K562 (cell line): ENCODE measurements at regions not wholly inside any gene's neighbourhood (a gene's known extent, or its start where the extent isn't known, plus 50 kb on each side); places are given as distances from the start of the nearest gene placed in this dataset.

Experiments
- ATAC-seq: fragments of 200-7000 bp; cut with Tn5 transposase; 3 replicates; pipeline ENCODE4 v1.9.1; 2020; ENCODE audit warnings: moderate library complexity
- BruUV-seq: library from RNA; stranded (reverse); fragments of 400-500 nt; replicated peaks from 2 replicates; lab custom pipeline; 2021; lab: Mats Ljungman, UMichigan
- CTCF ChIA-PET: fragments of 300-600 bp; formaldehyde crosslinking; extraction: SDS; loops from one replicate; lab custom pipeline; 2021; ENCODE audit warnings: low intra/inter-chr PET ratio; lab: Yijun Ruan, JAX
- POLR2A ChIA-PET: fragments of 300-600, 350-650 bp; sonication (Branson Sonifier 250); formaldehyde crosslinking; extraction: SDS; loops from one replicate; lab custom pipeline; 2021; ENCODE audit warnings: antibody characterized with exemption, inconsistent platforms; lab: Yijun Ruan, JAX
- DNase-seq, 4 experiments: peaks; one replicate each; pipeline versions ENCODE4 v3.0.0 to v3.0.0-alpha.2; 2011 to 2018; ENCODE audit warnings: low spot score in 3 of 4, mixed read lengths in 3 of 4; ENCODE audit errors: extremely low read depth in 1 of 4
- FAIRE-seq: peaks from 2 replicates; lab custom pipeline; 2011; peaks lifted over from hg19 to GRCh38; lab: Jason Lieb, UNC
- H2AFZ ChIP-seq: 2 replicates; pipeline ENCODE4 v1.6.0; 2011; ENCODE audit warnings: low read depth, low read length, control low read depth, inconsistent platforms
- H3K27ac ChIP-seq: fragments of 200-600 bp; 3 replicates; pipeline ENCODE4 v1.8.0; 2011; ENCODE audit warnings: low read depth, mild to moderate bottlenecking, control low read depth, inconsistent platforms, low read length, moderate library complexity, mixed read lengths; ENCODE audit errors: extremely low read depth
- H3K27me3 ChIP-seq, 2 experiments: fragments of 300-600 bp in 1 of 2; 2 replicates in 1 of 2; 3 replicates in 1 of 2; pipeline versions ENCODE4 v1.6.0 to v1.8.0; 2011; ENCODE audit warnings: inconsistent platforms in 2 of 2, low read length in 2 of 2, mild to moderate bottlenecking in 1 of 2, mixed read lengths in 1 of 2, moderate library complexity in 1 of 2; ENCODE audit not compliant: control insufficient read depth in 2 of 2, insufficient read depth in 2 of 2
- H3K36me3 ChIP-seq: fragments of 300-600 bp; 3 replicates; pipeline ENCODE4 v1.8.0; 2011; ENCODE audit warnings: mild to moderate bottlenecking, low read length, inconsistent platforms; ENCODE audit not compliant: control insufficient read depth, insufficient read depth
- H3K4me1 ChIP-seq, 2 experiments: fragments of 200-600 bp in 1 of 2; replicated peaks in 1 of 2; 2 replicates in 1 of 2; 3 replicates in 1 of 2; pipeline versions ENCODE4 v1.5.1 to v1.8.0; 2011; ENCODE audit warnings: inconsistent platforms in 2 of 2, low read length in 2 of 2, mild to moderate bottlenecking in 1 of 2, mixed read lengths in 1 of 2, moderate library complexity in 1 of 2; ENCODE audit not compliant: control insufficient read depth in 2 of 2, insufficient read depth in 2 of 2
- H3K4me2 ChIP-seq: 2 replicates; pipeline ENCODE4 v1.6.1; 2011; ENCODE audit warnings: low read length, control low read depth, inconsistent platforms, mixed read lengths; ENCODE audit not compliant: insufficient read depth
- H3K4me3 ChIP-seq: fragments of 200-600 bp; sonication (generic), shearing (Covaris generic); 2 replicates; pipeline ENCODE4 v1.5.1; 2016; ENCODE audit warnings: control low read depth, inconsistent platforms
- H3K79me2 ChIP-seq: fragments of 200-600 bp; 3 replicates; pipeline ENCODE4 v1.8.0; 2011; ENCODE audit warnings: low read length, inconsistent platforms; ENCODE audit not compliant: control insufficient read depth, insufficient read depth
- H3K9ac ChIP-seq, 2 experiments: 2 replicates each; pipeline versions ENCODE4 v1.6.0 to v1.6.1; 2011; ENCODE audit warnings: low read depth in 2 of 2, low read length in 2 of 2, control low read depth in 1 of 2, inconsistent platforms in 1 of 2, mild to moderate bottlenecking in 1 of 2, mixed read lengths in 1 of 2; ENCODE audit not compliant: insufficient read depth in 1 of 2
- H3K9me1 ChIP-seq: one replicate; pipeline ENCODE4 v1.6.0; 2011; ENCODE audit warnings: inconsistent platforms, mild to moderate bottlenecking, low read length, moderate library complexity; ENCODE audit not compliant: control insufficient read depth, insufficient read depth
- H3K9me3 ChIP-seq: replicated peaks from 2 replicates; pipeline ENCODE4 v1.5.1; 2011; ENCODE audit warnings: low read depth, low read length, inconsistent platforms; ENCODE audit not compliant: control insufficient read depth, insufficient read depth
- H4K20me1 ChIP-seq: replicated peaks from 2 replicates; pipeline ENCODE4 v1.6.1; 2011; ENCODE audit warnings: low read length, inconsistent platforms, mixed read lengths; ENCODE audit not compliant: control insufficient read depth, insufficient read depth
- BCOR ChIP-seq: fragments of 450-650 bp; IDR thresholded peaks from 2 replicates; pipeline ENCODE4 v1.6.1; 2016
- FOXA3 ChIP-seq, 2 experiments: fragments of 450-650 bp in 1 of 2; sonication (generic) in 1 of 2; formaldehyde crosslinking; IDR thresholded peaks in 1 of 2; conservative IDR thresholded peaks in 1 of 2; 2 replicates each; pipeline versions ENCODE4 v1.4.0 to v1.8.0; 2020 to 2022; ENCODE audit warnings: mild to moderate bottlenecking in 2 of 2, missing genetic modification reagents in 1 of 2
- SIN3A ChIP-seq, 2 experiments: fragments of 150-350 bp in 1 of 2; IDR thresholded peaks; 2 replicates each; pipeline ENCODE4 v1.6.1; 2011 to 2016; ENCODE audit warnings: borderline replicate concordance in 2 of 2, low read depth in 2 of 2, low read length in 2 of 2, mild to moderate bottlenecking in 2 of 2, moderate library complexity in 2 of 2; ENCODE audit not compliant: control insufficient read depth in 1 of 2
- U2AF2 ChIP-seq: fragments of 200-400 bp; formaldehyde crosslinking; optimal IDR thresholded peaks from 2 replicates; pipeline ENCODE3; 2017; ENCODE audit warnings: low read depth, mild to moderate bottlenecking, low read length
- ZNF77 ChIP-seq: fragments of 250-450 bp; sonication (Bioruptor Pico); IDR thresholded peaks from 2 replicates; pipeline ENCODE4 v1.5.0; 2020
- WGBS: fragments of 100-300 bp; shearing (Covaris generic); methylation state at CpG from one replicate; pipeline ENCODE4 v1.1.6; 2016; ENCODE audit warnings: low coverage, mixed read lengths; ENCODE audit not compliant: insufficient coverage; ENCODE audit errors: missing lambda C conversion rate; 5-methylcytosine and 5-hydroxymethylcytosine counted together
- in situ Hi-C: fragments of 300-500 bp; cut with MboI; formaldehyde crosslinking; loops from 4 replicates; pipeline ENCODE4 v1.15.0; 2018; ENCODE audit warnings: inconsistent platforms, mixed read lengths
- intact Hi-C: fragments of 100-400 bp; cut with micrococcal nuclease; formaldehyde crosslinking; loops from 2 replicates; pipeline ENCODE4 v1.14.2; 2022
- TF ChIP-seq, protein P1 (sequence below), 2 experiments: fragments of 450-650 bp; IDR thresholded peaks; 2 replicates each; pipeline ENCODE4 v1.6.1; 2018; ENCODE audit warnings: mild to moderate bottlenecking in 2 of 2, low read depth in 1 of 2; ENCODE audit not compliant: partially characterized antibody in 2 of 2

DNA sequence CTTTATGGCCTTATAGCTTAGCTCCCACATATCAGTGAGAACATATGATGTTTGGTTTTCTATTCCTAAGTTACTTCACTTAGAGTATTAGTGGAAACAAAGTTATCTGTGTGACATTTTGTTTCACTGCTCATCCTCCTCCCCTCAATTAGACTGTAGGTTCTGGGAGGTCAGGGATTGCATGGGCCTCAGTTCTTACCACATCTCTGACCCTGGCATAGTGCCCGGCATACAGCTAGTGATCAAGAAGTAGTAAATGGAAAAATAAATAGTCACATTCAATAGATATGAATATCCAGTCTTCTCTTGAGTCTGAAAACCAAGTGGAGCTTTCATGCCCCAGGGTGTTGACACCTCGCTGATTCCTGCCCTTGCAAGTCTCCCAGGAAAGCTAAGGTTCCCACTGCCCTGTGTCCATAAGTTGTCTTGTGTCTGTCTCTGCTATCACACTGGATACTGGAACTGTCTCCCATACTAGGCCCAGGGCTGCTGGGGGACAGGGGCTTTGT lies 249.5 kb upstream of the TSHZ3 start:
- POLR2A ChIA-PET, result no interaction called here
- Histone ChIP-seq H4K20me1 (peaks cover 3% of the 10 kb centered on the region; the same call in 1 of the 2 replicates), H3K27me3 (peaks cover 0 to 11% of the 10 kb centered on the region in 2 experiments; a peak in 1 of 5 replicates), H3K9me1 (no peaks in the 10 kb centered on the region), H3K4me1 (no peaks in the 10 kb centered on the region), H3K36me3 (no peaks in the 10 kb centered on the region), H3K27ac (no peak overlapping the region), H3K9ac (no peak overlapping the region), H3K4me3 (no peak overlapping the region), H3K9me3 (no peaks in the 10 kb centered on the region), H3K4me2 (no peak overlapping the region), H3K79me2 (no peaks in the 10 kb centered on the region), H2AFZ (no peak overlapping the region)
- CTCF ChIA-PET, result no interaction called here
- in situ Hi-C loops (no loop called here), intact Hi-C loops (no loop called here)
- FAIRE-seq (no peak), ATAC-seq (no peak), DNase-seq (no peak)
- TF ChIP-seq SIN3A (IDR thresholded peaks at IDR 0.05; ENCODE audit: borderline replicate concordance in 2 of 2, control insufficient read depth in 1 of 2, low read depth in 2 of 2, low read length in 2 of 2) (no peak), BCOR (no peak), ZNF77 (CRISPR knock-in tag) (no peak), U2AF2 (no peak), FOXA3 (CRISPR knock-in tag; conservative IDR thresholded peaks at IDR 0.05 in 1 of 2, IDR thresholded peaks at IDR 0.05 in 1 of 2) (no peak)
- TF ChIP-seq, protein P1, sequence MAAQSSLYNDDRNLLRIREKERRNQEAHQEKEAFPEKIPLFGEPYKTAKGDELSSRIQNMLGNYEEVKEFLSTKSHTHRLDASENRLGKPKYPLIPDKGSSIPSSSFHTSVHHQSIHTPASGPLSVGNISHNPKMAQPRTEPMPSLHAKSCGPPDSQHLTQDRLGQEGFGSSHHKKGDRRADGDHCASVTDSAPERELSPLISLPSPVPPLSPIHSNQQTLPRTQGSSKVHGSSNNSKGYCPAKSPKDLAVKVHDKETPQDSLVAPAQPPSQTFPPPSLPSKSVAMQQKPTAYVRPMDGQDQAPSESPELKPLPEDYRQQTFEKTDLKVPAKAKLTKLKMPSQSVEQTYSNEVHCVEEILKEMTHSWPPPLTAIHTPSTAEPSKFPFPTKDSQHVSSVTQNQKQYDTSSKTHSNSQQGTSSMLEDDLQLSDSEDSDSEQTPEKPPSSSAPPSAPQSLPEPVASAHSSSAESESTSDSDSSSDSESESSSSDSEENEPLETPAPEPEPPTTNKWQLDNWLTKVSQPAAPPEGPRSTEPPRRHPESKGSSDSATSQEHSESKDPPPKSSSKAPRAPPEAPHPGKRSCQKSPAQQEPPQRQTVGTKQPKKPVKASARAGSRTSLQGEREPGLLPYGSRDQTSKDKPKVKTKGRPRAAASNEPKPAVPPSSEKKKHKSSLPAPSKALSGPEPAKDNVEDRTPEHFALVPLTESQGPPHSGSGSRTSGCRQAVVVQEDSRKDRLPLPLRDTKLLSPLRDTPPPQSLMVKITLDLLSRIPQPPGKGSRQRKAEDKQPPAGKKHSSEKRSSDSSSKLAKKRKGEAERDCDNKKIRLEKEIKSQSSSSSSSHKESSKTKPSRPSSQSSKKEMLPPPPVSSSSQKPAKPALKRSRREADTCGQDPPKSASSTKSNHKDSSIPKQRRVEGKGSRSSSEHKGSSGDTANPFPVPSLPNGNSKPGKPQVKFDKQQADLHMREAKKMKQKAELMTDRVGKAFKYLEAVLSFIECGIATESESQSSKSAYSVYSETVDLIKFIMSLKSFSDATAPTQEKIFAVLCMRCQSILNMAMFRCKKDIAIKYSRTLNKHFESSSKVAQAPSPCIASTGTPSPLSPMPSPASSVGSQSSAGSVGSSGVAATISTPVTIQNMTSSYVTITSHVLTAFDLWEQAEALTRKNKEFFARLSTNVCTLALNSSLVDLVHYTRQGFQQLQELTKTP (IDR thresholded peaks at IDR 0.05; ENCODE audit: low read depth in 1 of 2, partially characterized antibody in 2 of 2), result no peak
- 3% methylated on average over 2 of the region's 2 CpGs for WGBS
- no TSS peak for BruUV-seq
